Spleen (tissue), 11 donors: ENCODE measurements at regions not wholly inside any gene's neighbourhood (a gene's known extent, or its start where the extent isn't known, plus 50 kb on each side); places are given as distances from the start of the nearest gene placed in this dataset.

Experiments
- DNase-seq: peaks from one replicate; pipeline ENCODE4 v3.0.0-alpha.2; 2020
- H3K27ac ChIP-seq, 8 donors: fragments of 200-600 bp; sonication (generic) in 7 of 8; 1 replicate in 4 of 8; 2 replicates in 4 of 8; pipeline versions ENCODE4 v1.5.0 to v1.8.0; 2016 to 2021; ENCODE audit warnings: inconsistent platforms in 4 of 8, mild to moderate bottlenecking in 4 of 8, moderate library complexity in 1 of 8
- H3K27me3 ChIP-seq, 7 donors: fragments of 200-600 bp; sonication (generic) in 6 of 7; replicated peaks in 1 of 7; 1 replicate in 4 of 7; 2 replicates in 3 of 7; pipeline versions ENCODE4 v1.5.0 to v1.8.0; 2016 to 2021; ENCODE audit warnings: inconsistent platforms in 3 of 7, mild to moderate bottlenecking in 1 of 7
- H3K36me3 ChIP-seq, 6 donors: fragments of 200-600 bp; sonication (generic) in 5 of 6; 1 replicate in 4 of 6; 2 replicates in 2 of 6; pipeline versions ENCODE4 v1.5.0 to v1.8.0; 2016 to 2021; ENCODE audit warnings: inconsistent platforms in 2 of 6
- H3K4me1 ChIP-seq, 6 donors: fragments of 200-600 bp; sonication (generic) in 5 of 6; 1 replicate in 3 of 6; 2 replicates in 3 of 6; pipeline versions ENCODE4 v1.5.0 to v1.8.0; 2016 to 2021; ENCODE audit warnings: inconsistent platforms in 3 of 6
- H3K4me3 ChIP-seq, 8 donors: fragments of 200-600 bp; sonication (generic) in 7 of 8; 1 replicate in 4 of 8; 2 replicates in 4 of 8; pipeline versions ENCODE4 v1.5.0 to v1.8.0; 2016 to 2021; ENCODE audit warnings: inconsistent platforms in 4 of 8, mild to moderate bottlenecking in 4 of 8, moderate library complexity in 2 of 8
- H3K9me3 ChIP-seq, 8 donors: fragments of 200-600 bp; sonication (generic) in 7 of 8; 1 replicate in 4 of 8; 2 replicates in 4 of 8; pipeline versions ENCODE4 v1.5.0 to v1.8.0; 2016 to 2021; ENCODE audit warnings: inconsistent platforms in 4 of 8
- POLR2A ChIP-seq, 3 donors: fragments of 450-650 bp; IDR thresholded peaks; one replicate each; pipeline ENCODE4 v1.5.1; 2017; ENCODE audit warnings: antibody characterized with exemption in 3 of 3, mild to moderate bottlenecking in 1 of 3
- POLR2AphosphoS5 ChIP-seq, 3 donors: sonication (generic); formaldehyde crosslinking; IDR thresholded peaks; one replicate each; pipeline ENCODE4 v1.5.1; 2017; ENCODE audit warnings: antibody characterized with exemption in 3 of 3
- WGBS, 5 donors: extraction: QIAGEN DNeasy Blood & Tissue Kit in 3 of 5; methylation state at CpG; one replicate each; pipeline versions ENCODE4 v1.1.5 to v1.1.7; 2013 to 2018; 5-methylcytosine and 5-hydroxymethylcytosine counted together
- intact Hi-C: fragments of 100-400 bp; cut with DNase I; formaldehyde crosslinking; loops from one replicate; pipeline ENCODE4 v1.15.0; 2023; ENCODE audit warnings: low total_unique reads
- TF ChIP-seq, protein P1 (sequence below), 11 experiments: fragments of 200-600 bp in 7 of 11; fragments of 450-650 bp in 4 of 11; sonication (generic) in 4 of 11; IDR thresholded peaks in 8 of 11; conservative IDR thresholded peaks in 3 of 11; 1 replicate in 7 of 11; 2 replicates in 4 of 11; pipeline versions ENCODE4 v1.4.0 to v1.8.0; 2016 to 2021; ENCODE audit warnings: antibody characterized with exemption in 11 of 11, inconsistent platforms in 4 of 11, mild to moderate bottlenecking in 1 of 11
- donor health status: healthy with polysubstance abuse.
- donor health status: DM: no; HTN: no; CAD: no; lungs with moderate emphysema.
- donor health status: DM: no; HTN: no; CAD: no.
- donor health status: Bipolar disorder and iron deficiency.
- donor health status: healthy.
- donor health status: DM: no; HTN: no; CAD: no.
- donor health status: DM: yes; HTN: yes; CAD: no.

DNA sequence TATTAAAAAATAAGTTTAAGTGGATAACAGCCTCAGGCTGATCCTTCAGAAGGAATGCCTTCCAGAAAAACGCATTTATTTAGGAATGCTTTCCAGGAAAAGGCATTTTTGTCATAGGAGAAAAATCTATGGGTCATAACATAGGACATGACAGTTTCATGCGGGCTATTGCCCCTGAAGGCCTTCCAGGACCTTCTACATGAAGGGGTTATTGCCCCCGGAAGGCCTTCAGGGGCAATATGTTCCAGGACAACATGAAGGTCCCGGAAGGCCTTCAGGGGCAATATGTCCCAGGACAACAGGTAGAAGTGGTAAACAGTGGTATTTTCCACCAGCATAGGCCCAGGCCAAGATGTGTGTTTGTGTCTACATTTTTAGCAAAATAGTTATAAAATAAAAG is 191.3 kb upstream of the RASA1 start:
- WGBS, 5 donors: 90 to 97% (median 92%) methylated on average over 4 of the region's 4 CpGs
- DNase-seq: no peak
- TF ChIP-seq POLR2A (IDR thresholded peaks at IDR 0.05): no peak
- intact Hi-C loops: no loop called here
- peak overlapping the region in 1 of 8 donors; percentile 86 for H3K27ac ChIP-seq
- H3K9me3 ChIP-seq: no peaks in the 10 kb centered on the region
- no peak overlapping the region for H3K4me3 ChIP-seq
- H3K27me3 ChIP-seq: no peaks in the 10 kb centered on the region
- H3K4me1 ChIP-seq: peaks cover 22 to 52% (median 38%) of the 10 kb centered on the region in 6 donors
- H3K36me3 ChIP-seq: no peaks in the 10 kb centered on the region

DNA sequence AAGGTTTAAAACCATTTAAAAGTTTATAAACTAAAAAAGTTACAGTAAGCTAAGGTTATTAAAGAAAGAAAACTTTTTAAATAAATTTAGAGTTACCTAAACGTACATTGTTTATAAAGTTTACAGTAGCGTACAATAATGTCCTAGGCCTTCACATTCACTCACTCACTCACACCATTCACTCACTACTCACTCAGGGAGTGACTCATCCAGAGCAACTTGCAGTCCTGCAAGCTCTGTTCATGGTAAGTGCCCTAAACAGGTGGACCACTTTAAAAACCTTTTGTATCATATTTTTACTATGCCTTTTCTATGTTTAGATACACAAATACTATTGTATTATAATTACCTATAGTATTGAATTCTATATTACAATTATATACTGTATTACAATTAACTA is 190.8 kb upstream of the RASA1 start:
- Histone ChIP-seq H3K27ac (no peak overlapping the region), H3K9me3 (no peaks in the 10 kb centered on the region), H3K4me1 (peaks cover 26 to 57% (median 43%) of the 10 kb centered on the region in 6 donors), H3K36me3 (no peaks in the 10 kb centered on the region), H3K4me3 (no peak overlapping the region), H3K27me3 (no peaks in the 10 kb centered on the region)
- WGBS, 5 donors: 95 to 97% (median 97%) methylated on average over 2 of the region's 2 CpGs
- intact Hi-C loops: no loop called here
- DNase-seq: no peak
- TF ChIP-seq POLR2AphosphoS5 (IDR thresholded peaks at IDR 0.05) (no peak), POLR2A (IDR thresholded peaks at IDR 0.05) (no peak)
- TF ChIP-seq, protein P1, sequence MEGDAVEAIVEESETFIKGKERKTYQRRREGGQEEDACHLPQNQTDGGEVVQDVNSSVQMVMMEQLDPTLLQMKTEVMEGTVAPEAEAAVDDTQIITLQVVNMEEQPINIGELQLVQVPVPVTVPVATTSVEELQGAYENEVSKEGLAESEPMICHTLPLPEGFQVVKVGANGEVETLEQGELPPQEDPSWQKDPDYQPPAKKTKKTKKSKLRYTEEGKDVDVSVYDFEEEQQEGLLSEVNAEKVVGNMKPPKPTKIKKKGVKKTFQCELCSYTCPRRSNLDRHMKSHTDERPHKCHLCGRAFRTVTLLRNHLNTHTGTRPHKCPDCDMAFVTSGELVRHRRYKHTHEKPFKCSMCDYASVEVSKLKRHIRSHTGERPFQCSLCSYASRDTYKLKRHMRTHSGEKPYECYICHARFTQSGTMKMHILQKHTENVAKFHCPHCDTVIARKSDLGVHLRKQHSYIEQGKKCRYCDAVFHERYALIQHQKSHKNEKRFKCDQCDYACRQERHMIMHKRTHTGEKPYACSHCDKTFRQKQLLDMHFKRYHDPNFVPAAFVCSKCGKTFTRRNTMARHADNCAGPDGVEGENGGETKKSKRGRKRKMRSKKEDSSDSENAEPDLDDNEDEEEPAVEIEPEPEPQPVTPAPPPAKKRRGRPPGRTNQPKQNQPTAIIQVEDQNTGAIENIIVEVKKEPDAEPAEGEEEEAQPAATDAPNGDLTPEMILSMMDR (IDR thresholded peaks at IDR 0.05 in 8 of 11, conservative IDR thresholded peaks at IDR 0.05 in 3 of 11): no peak

DNA sequence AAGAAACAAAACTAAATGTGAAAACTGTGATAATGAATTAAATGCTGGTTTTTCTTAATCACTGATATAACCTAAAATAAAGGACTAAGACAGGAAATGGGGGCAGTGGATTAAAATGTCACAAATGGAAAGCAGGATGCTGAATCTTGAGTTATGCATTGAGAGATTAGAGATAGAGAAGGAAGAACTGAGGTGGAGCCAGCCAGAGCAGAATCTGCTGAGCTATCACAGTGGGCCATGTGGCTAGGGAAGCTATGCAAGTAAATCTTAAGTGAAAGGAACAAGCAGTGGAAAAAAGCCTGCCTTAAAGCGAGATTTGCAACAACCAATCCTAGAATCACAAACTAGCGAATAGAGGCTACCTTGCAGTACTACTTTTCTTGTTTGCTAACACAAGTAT is 188.5 kb upstream of the RASA1 start:
- intact Hi-C loops: no loop called here
- Histone ChIP-seq H3K27me3 (no peaks in the 10 kb centered on the region), H3K4me1 (peaks cover 28 to 71% (median 49%) of the 10 kb centered on the region in 6 donors), H3K4me3 (no peak overlapping the region), H3K27ac (peak overlapping the region in 3 of 8 donors; percentile 12 to 84 (median 81)), H3K36me3 (no peaks in the 10 kb centered on the region), H3K9me3 (peaks cover 0 to 4% (median 0%) of the 10 kb centered on the region in 8 donors)
- TF ChIP-seq POLR2AphosphoS5 (IDR thresholded peaks at IDR 0.05): no peak
- TF ChIP-seq, protein P1 (IDR thresholded peaks at IDR 0.05 in 8 of 11, conservative IDR thresholded peaks at IDR 0.05 in 3 of 11): no peak
- no peak for TF ChIP-seq POLR2A (IDR thresholded peaks at IDR 0.05)
- DNase-seq: no peak
- 55 to 79% (median 61%) methylated on average over 2 of the region's 2 CpGs for WGBS, 5 donors

DNA sequence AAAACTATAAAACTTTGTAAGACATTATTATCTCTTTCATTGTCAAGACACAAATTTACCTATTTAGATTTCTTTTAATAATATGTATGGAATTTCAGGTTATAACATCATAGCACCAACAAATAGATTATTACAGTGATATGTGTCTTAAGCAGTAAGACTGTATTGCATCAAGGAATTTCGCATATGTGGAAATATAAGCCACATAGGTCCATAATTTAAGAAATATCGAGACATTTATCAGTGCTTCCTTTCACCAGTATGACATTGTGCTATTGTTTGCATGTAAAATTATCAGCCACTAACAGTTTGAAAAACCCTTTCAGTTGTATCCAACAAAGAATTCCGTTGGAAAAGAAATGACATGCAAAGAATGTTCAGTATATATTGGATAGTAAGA is 186.7 kb upstream of the RASA1 start:
- Histone ChIP-seq H3K36me3 (no peaks in the 10 kb centered on the region), H3K27me3 (no peaks in the 10 kb centered on the region), H3K4me3 (peak overlapping the region in 2 of 8 donors; percentile 0 to 40), H3K4me1 (peaks cover 26 to 53% (median 35%) of the 10 kb centered on the region in 6 donors), H3K27ac (peak overlapping the region in 7 of 8 donors; percentile 56 to 84 (median 72)), H3K9me3 (peaks cover 0 to 12% (median 4%) of the 10 kb centered on the region in 8 donors)
- 9 to 24% (median 11%) methylated on average over 3 of the region's 3 CpGs for WGBS, 5 donors
- TF ChIP-seq POLR2A (IDR thresholded peaks at IDR 0.05): no peak
- TF ChIP-seq, protein P1 (IDR thresholded peaks at IDR 0.05 in 8 of 11, conservative IDR thresholded peaks at IDR 0.05 in 3 of 11): no peak
- TF ChIP-seq POLR2AphosphoS5 (IDR thresholded peaks at IDR 0.05): no peak
- DNase-seq: no peak
- intact Hi-C loops: no loop called here
